ENCODE measurements at regions not wholly inside any gene's neighbourhood (a gene's known extent, or its start where the extent isn't known, plus 50 kb on each side); places are given as distances from the start of the nearest gene placed in this dataset.
A peak's percentile ranks its signal among the peaks of the same experiment; 100 is the strongest.

DNA sequence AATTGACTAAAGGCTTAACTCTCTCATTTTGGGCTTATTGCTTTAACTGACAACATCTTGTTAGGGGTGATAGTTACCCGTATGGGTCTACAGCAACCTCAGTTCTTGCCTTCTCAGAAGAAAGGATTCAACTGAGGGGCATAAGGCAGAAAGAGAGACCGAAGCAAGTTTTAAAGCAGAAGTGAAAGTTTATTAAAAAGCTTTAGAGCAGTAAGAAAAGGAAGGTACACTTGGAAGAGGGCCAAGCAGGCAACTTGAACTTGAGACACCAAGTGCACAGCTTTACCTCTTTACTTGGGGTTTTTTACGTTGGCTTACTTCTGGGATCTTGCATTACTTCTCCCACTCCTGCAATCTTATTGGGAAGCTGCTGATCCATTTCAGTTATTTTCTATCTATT lies 246.9 kb upstream of the PRR20A start:
- H3K27me3 Mint-ChIP-seq, result no peaks in the 10 kb centered on the region
- ATAC-seq (ENCODE audit: low read depth in 2 of 2), result no peak
- DNase-seq, result no peak
- Histone ChIP-seq H3K4me3 (ENCODE audit: low read depth, low read length) (no peak overlapping the region), H3K4me1 (ENCODE audit: control insufficient read depth, insufficient read depth, low read length, poor library complexity, severe bottlenecking) (no peaks in the 10 kb centered on the region), H3K9me3 (ENCODE audit: control insufficient read depth in 2 of 2, low read length in 2 of 2) (no peaks in the 10 kb centered on the region), H3K27me3 (ENCODE audit: control insufficient read depth, insufficient read depth, low read length) (no peaks in the 10 kb centered on the region), H3K27ac (ENCODE audit: insufficient read depth, low read length, poor library complexity, severe bottlenecking) (no peak overlapping the region), H3K36me3 (ENCODE audit: control insufficient read depth, insufficient read depth, low read length) (no peaks in the 10 kb centered on the region)
- peaks cover 0 to 14% (median 3%) of the 10 kb centered on the region in 7 donors for H3K9me3 Mint-ChIP-seq
- no peak overlapping the region for H3K4me3 Mint-ChIP-seq
- H3K27ac Mint-ChIP-seq, result no peak overlapping the region
- no peaks in the 10 kb centered on the region for H3K4me1 Mint-ChIP-seq
- no peaks in the 10 kb centered on the region for H3K36me3 Mint-ChIP-seq

DNA sequence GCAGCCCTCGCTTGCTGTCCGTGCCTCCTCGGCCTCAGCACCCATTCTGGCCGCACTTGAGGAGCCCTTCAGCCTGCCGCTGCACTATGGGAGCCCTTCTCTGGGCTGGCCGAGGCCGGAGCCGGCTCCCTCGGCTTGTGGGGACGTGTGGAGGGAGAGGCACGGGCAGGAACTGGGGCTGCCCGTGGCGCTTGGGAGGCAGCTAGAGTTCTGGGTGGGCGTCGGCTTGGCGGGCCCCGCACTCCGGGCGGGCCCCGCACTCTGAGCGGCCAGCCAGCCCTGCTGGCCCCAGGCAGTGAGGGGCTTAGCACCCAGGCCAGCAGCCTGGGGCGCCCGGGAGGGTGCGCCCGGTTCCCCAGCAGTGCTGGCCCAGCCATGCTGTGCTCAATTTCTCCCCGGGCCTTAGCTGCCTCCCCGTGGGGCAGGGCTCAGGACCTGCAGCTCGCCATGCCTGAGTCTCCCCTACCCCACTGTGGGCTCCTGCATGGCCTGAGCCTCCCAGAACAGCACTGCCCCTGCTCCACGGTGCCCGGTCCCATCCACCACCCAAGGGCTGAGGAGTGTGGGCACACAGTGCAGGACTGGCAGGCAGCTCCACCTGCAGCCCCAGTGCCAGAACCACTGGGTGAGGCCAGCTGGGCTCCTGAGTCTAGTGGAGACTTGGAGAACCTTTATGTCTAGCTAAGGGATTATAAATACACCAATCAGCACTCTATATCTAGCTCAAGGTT lies 240.0 kb upstream of the PRR20A start:
- Mint-ChIP-seq H3K4me1 (no peaks in the 10 kb centered on the region), H3K27me3 (no peaks in the 10 kb centered on the region), H3K36me3 (no peaks in the 10 kb centered on the region), H3K9me3 (peaks cover 0 to 14% (median 2%) of the 10 kb centered on the region in 7 donors), H3K4me3 (no peak overlapping the region), H3K27ac (no peak overlapping the region)
- Histone ChIP-seq H3K27ac (ENCODE audit: insufficient read depth, low read length, poor library complexity, severe bottlenecking) (no peak overlapping the region), H3K9me3 (ENCODE audit: control insufficient read depth in 2 of 2, low read length in 2 of 2) (no peaks in the 10 kb centered on the region), H3K4me1 (ENCODE audit: control insufficient read depth, insufficient read depth, low read length, poor library complexity, severe bottlenecking) (no peaks in the 10 kb centered on the region), H3K36me3 (ENCODE audit: control insufficient read depth, insufficient read depth, low read length) (no peaks in the 10 kb centered on the region), H3K27me3 (ENCODE audit: control insufficient read depth, insufficient read depth, low read length) (no peaks in the 10 kb centered on the region), H3K4me3 (ENCODE audit: low read depth, low read length) (no peak overlapping the region)
- ATAC-seq (ENCODE audit: low read depth in 2 of 2) (no peak), DNase-seq (no peak)

DNA sequence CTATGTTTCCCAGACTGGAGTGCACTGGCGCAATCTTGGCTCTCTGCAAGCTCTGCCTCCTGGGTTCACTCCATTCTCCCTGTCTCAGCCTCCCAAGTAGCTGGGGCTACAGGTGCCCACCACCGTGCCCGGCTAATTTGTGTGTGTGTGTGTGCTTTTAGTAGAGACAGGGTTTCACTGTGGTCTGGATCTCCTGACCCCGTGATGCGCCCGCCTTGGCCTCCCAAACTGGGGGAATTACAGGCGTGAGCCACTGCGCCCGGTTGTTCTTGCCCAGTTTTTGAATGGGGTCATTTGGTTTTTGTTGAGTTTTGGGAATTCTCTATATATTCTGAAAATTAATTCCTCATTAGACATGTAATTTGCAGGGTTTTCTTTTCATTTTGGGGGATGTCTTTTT lies 238.4 kb upstream of the PRR20A start:
- Histone ChIP-seq H3K9me3 (ENCODE audit: control insufficient read depth in 2 of 2, low read length in 2 of 2) (peaks cover 0 to 6% of the 10 kb centered on the region in 2 experiments), H3K27me3 (ENCODE audit: control insufficient read depth, insufficient read depth, low read length) (no peaks in the 10 kb centered on the region), H3K4me1 (ENCODE audit: control insufficient read depth, insufficient read depth, low read length, poor library complexity, severe bottlenecking) (no peaks in the 10 kb centered on the region), H3K27ac (ENCODE audit: insufficient read depth, low read length, poor library complexity, severe bottlenecking) (no peak overlapping the region), H3K36me3 (ENCODE audit: control insufficient read depth, insufficient read depth, low read length) (no peaks in the 10 kb centered on the region), H3K4me3 (ENCODE audit: low read depth, low read length) (no peak overlapping the region)
- Mint-ChIP-seq H3K4me1 (no peaks in the 10 kb centered on the region), H3K27me3 (no peaks in the 10 kb centered on the region), H3K27ac (no peak overlapping the region), H3K4me3 (no peak overlapping the region), H3K36me3 (no peaks in the 10 kb centered on the region), H3K9me3 (peaks cover 0 to 15% (median 2%) of the 10 kb centered on the region in 7 donors)
- no peak for DNase-seq
- no peak for ATAC-seq (ENCODE audit: low read depth in 2 of 2)

GRCh38 chr13:56903710-56904282 lies 236.9 kb upstream of the PRR20A start:
- H3K9me3 ChIP-seq (ENCODE audit: control insufficient read depth in 2 of 2, low read length in 2 of 2), result peaks cover 0 to 6% of the 10 kb centered on the region in 2 experiments
- ATAC-seq (ENCODE audit: low read depth in 2 of 2) (no peak), DNase-seq (no peak)
- H3K9me3 Mint-ChIP-seq, result peaks cover 2 to 12% (median 5%) of the 10 kb centered on the region in 7 donors
- no peak overlapping the region for H3K4me3 Mint-ChIP-seq
- no peaks in the 10 kb centered on the region for H3K36me3 ChIP-seq (ENCODE audit: control insufficient read depth, insufficient read depth, low read length)
- H3K27ac ChIP-seq (ENCODE audit: insufficient read depth, low read length, poor library complexity, severe bottlenecking), result no peak overlapping the region
- H3K27ac Mint-ChIP-seq, result no peak overlapping the region
- H3K27me3 ChIP-seq (ENCODE audit: control insufficient read depth, insufficient read depth, low read length), result no peaks in the 10 kb centered on the region
- no peaks in the 10 kb centered on the region for H3K36me3 Mint-ChIP-seq
- no peaks in the 10 kb centered on the region for H3K4me1 ChIP-seq (ENCODE audit: control insufficient read depth, insufficient read depth, low read length, poor library complexity, severe bottlenecking)
- no peaks in the 10 kb centered on the region for H3K27me3 Mint-ChIP-seq
- no peak overlapping the region for H3K4me3 ChIP-seq (ENCODE audit: low read depth, low read length)
- no peaks in the 10 kb centered on the region for H3K4me1 Mint-ChIP-seq

DNA sequence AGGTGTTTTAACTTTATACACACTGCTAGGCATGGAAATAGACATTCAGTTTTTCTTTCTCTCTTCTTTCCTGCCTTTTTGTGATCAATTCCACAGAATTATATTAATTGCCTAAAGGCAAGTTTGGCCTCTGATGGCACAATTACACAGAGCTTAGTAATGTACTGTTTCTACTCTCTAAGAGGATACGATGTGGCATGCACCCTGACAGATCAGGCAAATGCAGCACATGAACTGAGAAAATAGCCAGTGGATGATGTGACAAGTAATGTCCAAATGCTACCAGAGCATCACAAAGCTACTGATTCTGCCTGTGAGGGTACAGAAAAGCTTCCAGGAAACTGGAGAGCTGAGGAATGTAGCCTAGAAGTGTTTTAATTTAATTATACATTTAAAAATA lies 233.8 kb upstream of the PRR20A start:
- Histone ChIP-seq H3K27ac (ENCODE audit: insufficient read depth, low read length, poor library complexity, severe bottlenecking) (no peak overlapping the region), H3K4me1 (ENCODE audit: control insufficient read depth, insufficient read depth, low read length, poor library complexity, severe bottlenecking) (no peaks in the 10 kb centered on the region), H3K27me3 (ENCODE audit: control insufficient read depth, insufficient read depth, low read length) (no peaks in the 10 kb centered on the region), H3K4me3 (ENCODE audit: low read depth, low read length) (no peak overlapping the region), H3K9me3 (ENCODE audit: control insufficient read depth in 2 of 2, low read length in 2 of 2) (peaks cover 0 to 14% of the 10 kb centered on the region in 2 experiments), H3K36me3 (ENCODE audit: control insufficient read depth, insufficient read depth, low read length) (no peaks in the 10 kb centered on the region)
- peaks cover 0 to 12% (median 3%) of the 10 kb centered on the region in 7 donors for H3K9me3 Mint-ChIP-seq
- H3K36me3 Mint-ChIP-seq, result no peaks in the 10 kb centered on the region
- H3K27me3 Mint-ChIP-seq, result no peaks in the 10 kb centered on the region
- no peaks in the 10 kb centered on the region for H3K4me1 Mint-ChIP-seq
- no peak overlapping the region for H3K27ac Mint-ChIP-seq
- DNase-seq (no peak), ATAC-seq (ENCODE audit: low read depth in 2 of 2) (no peak)
- no peak overlapping the region for H3K4me3 Mint-ChIP-seq

DNA sequence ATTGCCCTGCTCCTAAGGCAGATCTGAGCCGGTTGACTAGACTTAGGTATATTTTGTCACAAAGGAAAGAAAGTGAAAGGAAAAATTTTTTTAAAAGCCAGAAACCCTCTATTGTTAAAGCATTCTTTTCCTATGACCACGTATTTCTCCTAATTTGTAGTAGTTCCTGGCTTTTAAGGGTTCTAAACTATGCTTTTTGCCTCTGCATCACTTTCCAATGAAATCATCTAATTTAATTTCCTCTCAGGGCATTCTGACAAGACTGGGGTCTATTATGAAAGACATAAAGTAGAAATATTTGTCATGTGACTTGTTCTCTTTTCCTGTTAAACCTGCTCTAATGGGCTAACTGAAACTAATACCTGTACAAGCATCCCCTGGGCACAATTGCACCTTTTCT lies 233.0 kb upstream of the PRR20A start:
- H3K36me3 ChIP-seq (ENCODE audit: control insufficient read depth, insufficient read depth, low read length), result no peaks in the 10 kb centered on the region
- Mint-ChIP-seq H3K27ac (no peak overlapping the region), H3K4me3 (no peak overlapping the region), H3K9me3 (peaks cover 0 to 17% (median 2%) of the 10 kb centered on the region in 7 donors), H3K4me1 (no peaks in the 10 kb centered on the region), H3K36me3 (no peaks in the 10 kb centered on the region), H3K27me3 (no peaks in the 10 kb centered on the region)
- no peaks in the 10 kb centered on the region for H3K27me3 ChIP-seq (ENCODE audit: control insufficient read depth, insufficient read depth, low read length)
- DNase-seq (no peak), ATAC-seq (ENCODE audit: low read depth in 2 of 2) (no peak)
- no peaks in the 10 kb centered on the region for H3K4me1 ChIP-seq (ENCODE audit: control insufficient read depth, insufficient read depth, low read length, poor library complexity, severe bottlenecking)
- H3K9me3 ChIP-seq (ENCODE audit: control insufficient read depth in 2 of 2, low read length in 2 of 2), result peaks cover 0 to 14% of the 10 kb centered on the region in 2 experiments
- H3K4me3 ChIP-seq (ENCODE audit: low read depth, low read length), result no peak overlapping the region
- H3K27ac ChIP-seq (ENCODE audit: insufficient read depth, low read length, poor library complexity, severe bottlenecking), result no peak overlapping the region

- H3K27me3 Mint-ChIP-seq, result no peaks in the 10 kb centered on the region
- no peaks in the 10 kb centered on the region for H3K4me1 Mint-ChIP-seq
- H3K36me3 ChIP-seq (ENCODE audit: control insufficient read depth, insufficient read depth, low read length), result no peaks in the 10 kb centered on the region
- no peaks in the 10 kb centered on the region for H3K36me3 Mint-ChIP-seq
- H3K4me3 ChIP-seq (ENCODE audit: low read depth, low read length), result no peak overlapping the region
- peak overlapping the region in 1 of 4 donors; percentile 54 for H3K4me3 Mint-ChIP-seq
- H3K27me3 ChIP-seq (ENCODE audit: control insufficient read depth, insufficient read depth, low read length), result no peaks in the 10 kb centered on the region
- peaks cover 0 to 17% (median 7%) of the 10 kb centered on the region in 7 donors for H3K9me3 Mint-ChIP-seq
- no peak overlapping the region for H3K27ac ChIP-seq (ENCODE audit: insufficient read depth, low read length, poor library complexity, severe bottlenecking)
- DNase-seq (no peak), ATAC-seq (ENCODE audit: low read depth in 2 of 2) (no peak)
- H3K27ac Mint-ChIP-seq, result no peak overlapping the region
- no peaks in the 10 kb centered on the region for H3K4me1 ChIP-seq (ENCODE audit: control insufficient read depth, insufficient read depth, low read length, poor library complexity, severe bottlenecking)
- H3K9me3 ChIP-seq (ENCODE audit: control insufficient read depth in 2 of 2, low read length in 2 of 2), result peaks cover 0 to 14% of the 10 kb centered on the region in 2 experiments
Measured at GRCh38 chr13:56909896-56910600, 230.7 kb upstream of the PRR20A start.
